SH-SY5Y (cell line): ENCODE measurements at regions not wholly inside any gene's neighbourhood (a gene's known extent, or its start where the extent isn't known, plus 50 kb on each side); places are given as distances from the start of the nearest gene placed in this dataset.

ENCODE experiments used
- GATA2 ChIP-seq: IDR thresholded peaks from 2 replicates; pipeline ENCODE4 v1.6.1; 2011; ENCODE audit warnings: mild to moderate bottlenecking, low read depth, low read length
- GATA3 ChIP-seq: IDR thresholded peaks from 2 replicates; pipeline ENCODE4 v1.6.1; 2011; ENCODE audit warnings: low read depth, mild to moderate bottlenecking, low read length, moderate library complexity

DNA sequence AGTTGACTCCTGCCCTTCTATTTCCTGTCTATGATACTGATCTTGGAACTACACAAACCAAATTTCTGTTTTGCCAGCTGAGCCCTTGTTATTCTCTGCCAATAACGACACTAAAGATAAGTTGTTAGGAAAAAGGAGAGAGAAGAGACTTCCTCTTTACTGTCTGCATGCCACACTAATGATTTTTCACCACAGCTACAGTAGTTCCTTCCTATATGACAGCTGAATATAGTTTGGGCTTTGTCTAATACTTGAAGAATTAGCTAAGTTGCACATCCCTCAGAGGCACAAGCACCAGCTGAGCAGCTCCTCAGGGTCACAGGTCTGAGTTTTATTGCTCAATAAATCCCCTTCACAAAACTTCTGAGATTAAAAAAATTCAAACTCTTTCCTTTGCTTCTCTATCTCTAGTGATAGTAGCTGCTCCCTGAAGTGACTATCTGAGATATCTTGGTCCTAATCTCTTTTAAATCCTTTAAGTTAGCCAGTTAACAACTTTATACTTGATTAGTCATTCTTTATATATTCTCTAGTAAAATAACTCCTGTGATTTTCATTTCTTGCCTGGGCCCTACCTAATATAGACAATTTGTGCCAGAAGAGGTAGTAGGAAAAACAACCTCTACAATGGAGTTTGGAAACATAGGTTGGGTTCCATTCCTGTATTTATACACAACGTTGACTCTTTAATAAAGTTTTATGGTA is 253.0 kb upstream of the CNTNAP5 start:
- TF ChIP-seq GATA2 (no peak), GATA3 (no peak)

GRCh38 chr2:123777116-123777515 is 248.0 kb upstream of the CNTNAP5 start:
- no peak for TF ChIP-seq GATA3
- TF ChIP-seq GATA2 = no peak

GRCh38 chr2:123783164-123783563 is 241.9 kb upstream of the CNTNAP5 start:
- TF ChIP-seq GATA3 (no peak), GATA2 (no peak)

GRCh38 chr2:123785332-123785731 is 239.8 kb upstream of the CNTNAP5 start:
- TF ChIP-seq GATA2 (no peak), GATA3 (no peak)

DNA sequence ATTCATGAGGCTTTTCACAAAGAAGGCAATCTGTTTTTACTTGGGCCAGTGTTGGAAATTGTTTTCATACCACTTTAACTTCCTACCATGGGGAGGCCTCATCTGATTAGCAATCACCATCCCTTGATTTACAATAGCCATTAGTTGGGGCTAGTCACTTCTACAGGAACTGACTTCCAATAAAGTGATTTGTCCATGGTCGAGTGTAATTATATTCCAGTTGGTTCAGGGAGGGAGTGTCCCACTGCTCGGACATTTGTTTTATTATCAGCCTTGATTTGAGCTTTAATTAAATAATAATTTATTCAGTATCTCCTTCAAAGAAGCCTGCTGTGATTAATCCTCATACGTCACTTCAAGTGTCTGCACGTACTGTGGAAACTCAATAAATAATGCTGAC is 233.9 kb upstream of the CNTNAP5 start:
- TF ChIP-seq GATA3 (no peak), GATA2 (no peak)

- TF ChIP-seq GATA2 (peak; percentile 94), GATA3 (peak; percentile 91)
Measured at GRCh38 chr2:123791684-123792083, 233.4 kb upstream of the CNTNAP5 start.

- no peak for TF ChIP-seq GATA3
- TF ChIP-seq GATA2 = no peak
Measured at GRCh38 chr2:123808243-123808642, 216.8 kb upstream of the CNTNAP5 start.

DNA sequence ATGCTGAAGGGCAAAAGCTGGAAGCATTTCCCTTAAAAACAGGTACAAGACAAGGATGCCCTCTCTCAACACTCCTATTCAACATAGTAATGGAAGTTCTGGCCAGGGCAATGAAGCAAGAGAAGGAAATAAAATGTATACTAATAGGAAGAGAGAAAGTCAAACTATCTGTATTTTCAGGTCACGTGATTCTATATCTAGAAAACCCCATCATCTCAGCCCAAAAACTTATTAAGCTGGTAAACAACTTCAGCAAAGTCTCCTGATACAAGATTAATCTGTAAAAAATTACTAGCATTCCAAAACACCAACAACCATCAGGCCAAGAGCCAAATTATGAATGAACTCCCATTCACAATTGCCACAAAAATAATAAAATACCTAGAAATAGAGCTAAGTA is 213.2 kb upstream of the CNTNAP5 start:
- no peak for TF ChIP-seq GATA2
- no peak for TF ChIP-seq GATA3

GRCh38 chr2:123816203-123816602 is 208.9 kb upstream of the CNTNAP5 start:
- TF ChIP-seq GATA2 = no peak
- no peak for TF ChIP-seq GATA3

GRCh38 chr2:123816928-123817327 is 208.2 kb upstream of the CNTNAP5 start:
- TF ChIP-seq GATA3 (no peak), GATA2 (no peak)

- TF ChIP-seq GATA2 (no peak), GATA3 (no peak)
Measured at GRCh38 chr2:123826729-123827271, 198.3 kb upstream of the CNTNAP5 start.

DNA sequence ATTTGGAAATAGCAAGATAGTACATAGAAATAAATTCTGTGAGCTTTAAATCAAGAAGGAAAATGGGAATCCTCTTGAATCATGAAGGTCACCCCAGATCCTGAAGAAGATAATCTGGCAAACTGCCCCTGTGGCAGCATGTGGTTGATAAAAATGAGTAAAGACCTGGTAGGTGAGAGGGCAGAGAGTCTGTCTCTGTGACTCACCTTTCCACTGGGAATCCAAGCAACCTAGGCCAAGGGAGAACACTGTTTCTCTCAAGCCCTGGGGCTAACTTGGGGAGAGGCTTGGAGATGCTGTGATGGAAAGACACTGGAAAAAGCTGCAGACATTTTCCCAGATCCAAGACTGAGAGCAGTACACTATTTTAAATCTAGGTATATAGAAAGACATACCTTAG is 185.8 kb upstream of the CNTNAP5 start:
- no peak for TF ChIP-seq GATA2
- TF ChIP-seq GATA3 = no peak

DNA sequence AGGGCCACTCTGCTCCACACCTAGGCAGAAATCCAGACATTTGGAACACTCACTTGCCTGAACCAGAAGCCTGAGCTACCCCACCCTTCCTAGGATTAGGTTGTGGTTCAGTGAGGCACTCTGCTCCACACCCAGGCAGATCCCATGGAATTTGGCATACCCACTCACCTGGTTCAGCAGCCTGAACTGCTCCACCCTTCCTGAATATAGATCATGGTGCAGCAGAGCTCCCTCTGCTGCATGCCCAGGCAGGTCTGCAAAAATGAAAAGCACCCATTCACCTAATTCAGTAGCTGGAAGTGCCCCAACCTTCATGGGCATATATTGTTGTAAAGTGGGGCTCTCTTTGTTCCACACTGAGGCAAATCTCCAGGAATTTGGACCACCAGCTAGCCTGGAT is 185.1 kb upstream of the CNTNAP5 start:
- no peak for TF ChIP-seq GATA2
- TF ChIP-seq GATA3 = no peak

DNA sequence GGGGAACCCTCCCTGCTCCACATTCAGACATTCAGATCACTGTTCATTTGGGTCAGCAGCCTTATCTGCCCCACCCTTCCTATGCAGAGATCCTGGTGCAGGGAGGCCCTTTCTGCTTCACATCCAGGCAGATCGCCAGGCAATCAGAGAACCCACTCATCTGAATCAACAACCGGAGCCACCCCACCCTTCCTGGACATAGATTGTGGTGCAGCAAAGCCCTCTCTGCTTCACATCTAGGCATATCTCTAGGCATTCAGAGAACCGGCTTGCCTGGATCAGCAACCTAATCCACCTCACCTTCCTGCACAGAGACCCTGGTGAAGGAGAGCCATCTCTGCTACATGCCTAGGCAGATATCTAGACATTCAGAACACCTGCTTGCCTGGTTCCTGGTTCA is 184.5 kb upstream of the CNTNAP5 start:
- TF ChIP-seq GATA3 = no peak
- TF ChIP-seq GATA2 = no peak

DNA sequence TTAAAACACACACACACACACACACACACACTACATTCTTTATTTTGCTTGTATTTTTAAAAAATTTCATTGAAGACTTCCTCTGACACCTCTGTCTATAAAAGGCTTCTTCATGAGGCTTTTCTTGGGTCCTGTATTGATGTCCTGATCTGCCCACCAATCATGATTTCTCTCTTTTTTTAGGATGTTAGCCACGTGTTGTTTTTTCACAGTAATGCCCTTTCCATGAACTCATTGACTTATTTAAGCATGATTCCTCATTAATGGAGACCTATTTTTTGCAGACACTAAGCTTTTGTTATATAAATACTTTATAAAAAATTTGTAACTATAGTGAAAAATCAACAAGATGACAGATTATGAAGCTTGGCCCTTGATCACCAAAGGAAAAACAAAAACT is 173.8 kb upstream of the CNTNAP5 start:
- TF ChIP-seq GATA3 (no peak), GATA2 (no peak)
